HEK293 (cell line): ENCODE measurements at regions not wholly inside any gene's neighbourhood (a gene's known extent, or its start where the extent isn't known, plus 50 kb on each side); places are given as distances from the start of the nearest gene placed in this dataset.

ENCODE experiments used
- CTCF ChIA-PET: fragments of 350-600 bp; formaldehyde crosslinking; extraction: SDS; loops from one replicate; lab custom pipeline; 2021; ENCODE audit warnings: antibody characterized with exemption; lab: Yijun Ruan, JAX
- POLR2A ChIA-PET: fragments of 300-600 bp; formaldehyde crosslinking; extraction: SDS; loops from one replicate; lab custom pipeline; 2020; ENCODE audit warnings: antibody characterized with exemption, inconsistent platforms; lab: Yijun Ruan, JAX
- H3K27ac ChIP-seq: fragments of 200-500 bp; sonication (Bioruptor generic); 2 replicates; pipeline ENCODE4 v1.5.1; 2014; ENCODE audit warnings: low read depth, low read length, control low read depth, inconsistent platforms; ENCODE audit errors: extremely low read depth
- H3K36me3 ChIP-seq, 2 experiments: fragments of 200-500 bp in 1 of 2; sonication (Bioruptor generic) in 1 of 2; 1 replicate in 1 of 2; 2 replicates in 1 of 2; pipeline ENCODE4 v1.5.1; 2014 to 2017; ENCODE audit warnings: inconsistent platforms in 2 of 2, low read length in 2 of 2; ENCODE audit not compliant: control insufficient read depth in 2 of 2, insufficient read depth in 1 of 2
- H3K4me1 ChIP-seq: fragments of 200-500 bp; sonication (Bioruptor generic); 2 replicates; pipeline ENCODE4 v1.5.1; 2014; ENCODE audit warnings: mild to moderate bottlenecking, low read length, inconsistent platforms; ENCODE audit not compliant: control insufficient read depth, insufficient read depth
- H3K4me3 ChIP-seq: 2 replicates; pipeline ENCODE4 v1.5.1; 2011; ENCODE audit warnings: low read depth, mild to moderate bottlenecking, control low read depth, low read length, moderate library complexity
- H3K9me3 ChIP-seq: fragments of 200-500 bp; sonication (Bioruptor generic); 2 replicates; pipeline ENCODE4 v1.5.1; 2014; ENCODE audit warnings: low read depth, low read length, inconsistent platforms; ENCODE audit not compliant: control insufficient read depth, insufficient read depth
- FEZF1 ChIP-seq: fragments of 450-650 bp; formaldehyde crosslinking; IDR thresholded peaks from 2 replicates; pipeline ENCODE4 v1.5.1; 2016; ENCODE audit warnings: missing biosample characterization, missing genetic modification characterization
- HOXC10 ChIP-seq: sonication (generic); formaldehyde crosslinking; IDR thresholded peaks from 2 replicates; pipeline ENCODE4 v1.8.1; 2023; ENCODE audit warnings: mild to moderate bottlenecking, missing genetic modification reagents
- IKZF3 ChIP-seq: fragments of 450-650 bp; IDR thresholded peaks from 2 replicates; pipeline ENCODE4 v1.5.0; 2018; ENCODE audit warnings: missing biosample characterization, mild to moderate bottlenecking, missing genetic modification characterization, moderate library complexity
- KLF1 ChIP-seq: fragments of 450-650 bp; formaldehyde crosslinking; IDR thresholded peaks from 2 replicates; pipeline ENCODE4 v1.5.1; 2016; ENCODE audit warnings: missing biosample characterization, missing genetic modification characterization
- KLF10 ChIP-seq: fragments of 450-650 bp; IDR thresholded peaks from 2 replicates; pipeline ENCODE4 v1.5.1; 2018; ENCODE audit warnings: missing biosample characterization, mild to moderate bottlenecking, missing genetic modification characterization
- KLF9 ChIP-seq: fragments of 450-650 bp; formaldehyde crosslinking; IDR thresholded peaks from 2 replicates; pipeline ENCODE4 v1.5.1; 2016; ENCODE audit warnings: missing biosample characterization, missing genetic modification characterization, low read depth
- YY2 ChIP-seq: fragments of 450-650 bp; formaldehyde crosslinking; IDR thresholded peaks from 2 replicates; pipeline ENCODE4 v1.5.1; 2016; ENCODE audit warnings: missing biosample characterization, missing genetic modification characterization
- ZNF157 ChIP-seq: fragments of 450-650 bp; formaldehyde crosslinking; IDR thresholded peaks from 2 replicates; pipeline ENCODE4 v1.5.1; 2016; ENCODE audit warnings: missing biosample characterization, missing genetic modification characterization
- ZNF175 ChIP-seq: fragments of 450-650 bp; formaldehyde crosslinking; IDR thresholded peaks from 2 replicates; pipeline ENCODE4 v1.5.1; 2016; ENCODE audit warnings: missing biosample characterization, missing genetic modification characterization
- ZNF2 ChIP-seq: fragments of 450-650 bp; formaldehyde crosslinking; IDR thresholded peaks from 2 replicates; pipeline ENCODE4 v1.5.1; 2016; ENCODE audit warnings: missing biosample characterization, missing genetic modification characterization
- ZNF239 ChIP-seq: fragments of 450-650 bp; formaldehyde crosslinking; IDR thresholded peaks from 2 replicates; pipeline ENCODE4 v1.5.1; 2016; ENCODE audit warnings: missing biosample characterization, missing genetic modification characterization
- ZNF423 ChIP-seq: fragments of 450-650 bp; formaldehyde crosslinking; IDR thresholded peaks from 2 replicates; pipeline ENCODE4 v1.5.1; 2016; ENCODE audit warnings: missing biosample characterization, missing genetic modification characterization
- ZNF433 ChIP-seq: fragments of 450-650 bp; formaldehyde crosslinking; IDR thresholded peaks from 2 replicates; pipeline ENCODE4 v1.5.1; 2016; ENCODE audit warnings: missing biosample characterization, missing genetic modification characterization, low read depth
- ZNF544 ChIP-seq: fragments of 450-650 bp; formaldehyde crosslinking; IDR thresholded peaks from 2 replicates; pipeline ENCODE4 v1.5.0; 2017; ENCODE audit warnings: missing biosample characterization, missing genetic modification characterization
- ZNF571 ChIP-seq: fragments of 450-650 bp; formaldehyde crosslinking; IDR thresholded peaks from 2 replicates; pipeline ENCODE4 v1.5.0; 2017; ENCODE audit warnings: missing biosample characterization, missing genetic modification characterization
- ZNF654 ChIP-seq: fragments of 450-650 bp; formaldehyde crosslinking; IDR thresholded peaks from 2 replicates; pipeline ENCODE4 v1.5.1; 2016; ENCODE audit warnings: low read depth, missing biosample characterization, missing genetic modification characterization
- ZNF660 ChIP-seq: fragments of 450-650 bp; IDR thresholded peaks from 2 replicates; pipeline ENCODE4 v1.5.1; 2018; ENCODE audit warnings: missing biosample characterization, mild to moderate bottlenecking, missing genetic modification characterization
- ZXDB ChIP-seq: fragments of 450-650 bp; formaldehyde crosslinking; IDR thresholded peaks from 2 replicates; pipeline ENCODE4 v1.5.1; 2016; ENCODE audit warnings: missing biosample characterization, missing genetic modification characterization
- TF ChIP-seq, protein P1 (sequence below): fragments of 450-650 bp; formaldehyde crosslinking; IDR thresholded peaks from 2 replicates; pipeline ENCODE4 v1.5.1; 2016; ENCODE audit warnings: missing biosample characterization, missing genetic modification characterization, borderline replicate concordance
- TF ChIP-seq, protein P2 (sequence below): fragments of 450-650 bp; formaldehyde crosslinking; IDR thresholded peaks from 2 replicates; pipeline ENCODE4 v1.5.1; 2016; ENCODE audit warnings: missing biosample characterization, missing genetic modification characterization, borderline replicate concordance
- TF ChIP-seq, protein P3 (sequence below): fragments of 450-650 bp; formaldehyde crosslinking; IDR thresholded peaks from 2 replicates; pipeline ENCODE4 v1.5.1; 2016; ENCODE audit warnings: missing biosample characterization, missing genetic modification characterization, low read depth
- TF ChIP-seq, protein P4 (sequence below): fragments of 450-650 bp; IDR thresholded peaks from 2 replicates; pipeline ENCODE4 v1.5.1; 2018; ENCODE audit warnings: missing biosample characterization, mild to moderate bottlenecking, missing genetic modification characterization

DNA sequence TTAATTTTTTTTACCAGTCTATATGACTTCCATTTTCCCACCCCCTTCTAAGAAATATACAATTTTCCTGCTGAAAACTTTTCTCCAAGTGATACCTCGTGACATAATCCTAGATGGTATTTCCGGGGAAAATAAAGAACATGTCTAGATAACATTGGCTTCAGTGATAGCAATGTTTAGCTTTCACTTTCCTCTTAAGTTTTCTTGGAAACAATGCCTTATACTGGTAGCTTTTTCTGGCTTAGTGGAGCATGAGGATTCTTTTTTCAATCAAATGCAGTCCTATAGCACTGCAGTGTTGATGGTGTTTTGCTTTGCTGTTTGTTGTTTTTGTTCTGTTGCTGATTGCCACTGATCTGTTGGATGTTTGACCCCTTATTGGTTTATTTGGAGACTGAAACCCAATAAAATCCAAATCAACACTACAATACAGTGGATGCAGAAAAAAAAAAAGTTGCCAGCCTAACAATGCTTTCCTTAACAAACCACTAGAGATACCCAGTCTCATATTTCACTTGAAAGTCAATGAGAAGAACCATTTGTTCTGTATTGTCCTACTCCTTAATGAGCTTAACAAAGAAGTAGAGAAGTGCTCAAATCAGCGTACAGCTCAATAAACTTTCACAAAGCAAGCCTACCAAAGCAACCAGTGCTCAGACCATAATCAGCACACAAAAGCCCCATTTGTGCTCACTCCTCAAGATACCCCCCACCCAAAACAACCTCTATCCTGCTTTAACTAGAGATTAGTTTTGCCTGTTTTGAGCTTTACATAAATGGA is 74.2 kb upstream of the GRAMD2B start:
- no peaks in the 10 kb centered on the region; the same call in 1 of the 2 replicates for H3K4me1 ChIP-seq
- ChIA-PET POLR2A (no interaction called here), CTCF (interaction anchor here (0.6 to 2.8 kb wide), 10 partner anchors 10 to 1467 kb away, joined by 3 to 13 read pairs (median 4); no protein-coding TSS in a partner anchor)
- H3K9me3 ChIP-seq: no peaks in the 10 kb centered on the region
- TF ChIP-seq ZNF660 (tag by site-specific recombination) (no peak), KLF1 (tag by site-specific recombination) (no peak), ZNF571 (tag by site-specific recombination) (no peak), ZNF239 (tag by site-specific recombination) (no peak), ZNF654 (tag by site-specific recombination) (no peak), ZNF175 (tag by site-specific recombination) (no peak), ZNF544 (tag by site-specific recombination) (no peak), IKZF3 (no peak), ZXDB (tag by site-specific recombination) (no peak), ZNF2 (tag by site-specific recombination) (no peak)
- TF ChIP-seq, protein P1, sequence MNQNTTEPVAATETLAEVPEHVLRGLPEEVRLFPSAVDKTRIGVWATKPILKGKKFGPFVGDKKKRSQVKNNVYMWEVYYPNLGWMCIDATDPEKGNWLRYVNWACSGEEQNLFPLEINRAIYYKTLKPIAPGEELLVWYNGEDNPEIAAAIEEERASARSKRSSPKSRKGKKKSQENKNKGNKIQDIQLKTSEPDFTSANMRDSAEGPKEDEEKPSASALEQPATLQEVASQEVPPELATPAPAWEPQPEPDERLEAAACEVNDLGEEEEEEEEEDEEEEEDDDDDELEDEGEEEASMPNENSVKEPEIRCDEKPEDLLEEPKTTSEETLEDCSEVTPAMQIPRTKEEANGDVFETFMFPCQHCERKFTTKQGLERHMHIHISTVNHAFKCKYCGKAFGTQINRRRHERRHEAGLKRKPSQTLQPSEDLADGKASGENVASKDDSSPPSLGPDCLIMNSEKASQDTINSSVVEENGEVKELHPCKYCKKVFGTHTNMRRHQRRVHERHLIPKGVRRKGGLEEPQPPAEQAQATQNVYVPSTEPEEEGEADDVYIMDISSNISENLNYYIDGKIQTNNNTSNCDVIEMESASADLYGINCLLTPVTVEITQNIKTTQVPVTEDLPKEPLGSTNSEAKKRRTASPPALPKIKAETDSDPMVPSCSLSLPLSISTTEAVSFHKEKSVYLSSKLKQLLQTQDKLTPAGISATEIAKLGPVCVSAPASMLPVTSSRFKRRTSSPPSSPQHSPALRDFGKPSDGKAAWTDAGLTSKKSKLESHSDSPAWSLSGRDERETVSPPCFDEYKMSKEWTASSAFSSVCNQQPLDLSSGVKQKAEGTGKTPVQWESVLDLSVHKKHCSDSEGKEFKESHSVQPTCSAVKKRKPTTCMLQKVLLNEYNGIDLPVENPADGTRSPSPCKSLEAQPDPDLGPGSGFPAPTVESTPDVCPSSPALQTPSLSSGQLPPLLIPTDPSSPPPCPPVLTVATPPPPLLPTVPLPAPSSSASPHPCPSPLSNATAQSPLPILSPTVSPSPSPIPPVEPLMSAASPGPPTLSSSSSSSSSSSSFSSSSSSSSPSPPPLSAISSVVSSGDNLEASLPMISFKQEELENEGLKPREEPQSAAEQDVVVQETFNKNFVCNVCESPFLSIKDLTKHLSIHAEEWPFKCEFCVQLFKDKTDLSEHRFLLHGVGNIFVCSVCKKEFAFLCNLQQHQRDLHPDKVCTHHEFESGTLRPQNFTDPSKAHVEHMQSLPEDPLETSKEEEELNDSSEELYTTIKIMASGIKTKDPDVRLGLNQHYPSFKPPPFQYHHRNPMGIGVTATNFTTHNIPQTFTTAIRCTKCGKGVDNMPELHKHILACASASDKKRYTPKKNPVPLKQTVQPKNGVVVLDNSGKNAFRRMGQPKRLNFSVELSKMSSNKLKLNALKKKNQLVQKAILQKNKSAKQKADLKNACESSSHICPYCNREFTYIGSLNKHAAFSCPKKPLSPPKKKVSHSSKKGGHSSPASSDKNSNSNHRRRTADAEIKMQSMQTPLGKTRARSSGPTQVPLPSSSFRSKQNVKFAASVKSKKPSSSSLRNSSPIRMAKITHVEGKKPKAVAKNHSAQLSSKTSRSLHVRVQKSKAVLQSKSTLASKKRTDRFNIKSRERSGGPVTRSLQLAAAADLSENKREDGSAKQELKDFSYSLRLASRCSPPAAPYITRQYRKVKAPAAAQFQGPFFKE (tag by site-specific recombination): no peak
- TF ChIP-seq, protein P2, sequence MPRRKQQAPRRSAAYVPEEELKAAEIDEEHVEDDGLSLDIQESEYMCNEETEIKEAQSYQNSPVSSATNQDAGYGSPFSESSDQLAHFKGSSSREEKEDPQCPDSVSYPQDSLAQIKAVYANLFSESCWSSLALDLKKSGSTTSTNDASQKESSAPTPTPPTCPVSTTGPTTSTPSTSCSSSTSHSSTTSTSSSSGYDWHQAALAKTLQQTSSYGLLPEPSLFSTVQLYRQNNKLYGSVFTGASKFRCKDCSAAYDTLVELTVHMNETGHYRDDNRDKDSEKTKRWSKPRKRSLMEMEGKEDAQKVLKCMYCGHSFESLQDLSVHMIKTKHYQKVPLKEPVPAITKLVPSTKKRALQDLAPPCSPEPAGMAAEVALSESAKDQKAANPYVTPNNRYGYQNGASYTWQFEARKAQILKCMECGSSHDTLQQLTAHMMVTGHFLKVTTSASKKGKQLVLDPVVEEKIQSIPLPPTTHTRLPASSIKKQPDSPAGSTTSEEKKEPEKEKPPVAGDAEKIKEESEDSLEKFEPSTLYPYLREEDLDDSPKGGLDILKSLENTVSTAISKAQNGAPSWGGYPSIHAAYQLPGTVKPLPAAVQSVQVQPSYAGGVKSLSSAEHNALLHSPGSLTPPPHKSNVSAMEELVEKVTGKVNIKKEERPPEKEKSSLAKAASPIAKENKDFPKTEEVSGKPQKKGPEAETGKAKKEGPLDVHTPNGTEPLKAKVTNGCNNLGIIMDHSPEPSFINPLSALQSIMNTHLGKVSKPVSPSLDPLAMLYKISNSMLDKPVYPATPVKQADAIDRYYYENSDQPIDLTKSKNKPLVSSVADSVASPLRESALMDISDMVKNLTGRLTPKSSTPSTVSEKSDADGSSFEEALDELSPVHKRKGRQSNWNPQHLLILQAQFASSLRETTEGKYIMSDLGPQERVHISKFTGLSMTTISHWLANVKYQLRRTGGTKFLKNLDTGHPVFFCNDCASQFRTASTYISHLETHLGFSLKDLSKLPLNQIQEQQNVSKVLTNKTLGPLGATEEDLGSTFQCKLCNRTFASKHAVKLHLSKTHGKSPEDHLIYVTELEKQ (tag by site-specific recombination): no peak
- H3K36me3 ChIP-seq: no peaks in the 10 kb centered on the region
- H3K4me3 ChIP-seq: no peak overlapping the region
- H3K27ac ChIP-seq: no peak overlapping the region

DNA sequence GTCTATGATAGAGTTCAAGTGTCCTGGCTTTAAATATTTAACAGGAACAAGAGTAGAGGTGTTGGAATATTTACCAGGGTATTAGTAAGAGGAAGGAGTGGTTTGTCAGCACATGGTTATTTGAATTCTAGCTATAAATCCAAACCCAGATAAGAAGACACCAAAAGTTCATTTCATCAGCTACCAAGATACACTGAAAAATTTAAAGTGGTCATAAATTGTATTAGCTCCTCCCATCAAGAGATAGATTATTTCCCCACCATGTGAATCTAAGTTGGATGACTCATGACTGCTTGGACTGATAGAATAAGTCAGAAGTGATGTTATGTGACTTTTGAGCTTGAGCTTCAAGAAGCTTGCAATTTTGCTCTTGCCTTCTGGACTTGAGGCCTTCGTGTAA is 72.1 kb upstream of the GRAMD2B start:
- no peak overlapping the region for H3K4me3 ChIP-seq
- CTCF ChIA-PET: interaction anchor here (0.5 to 1.4 kb wide), 11 partner anchors 12 to 1041 kb away, joined by 3 to 10 read pairs (median 4); partner anchors contain the start of gene ALDH7A1
- H3K9me3 ChIP-seq: no peaks in the 10 kb centered on the region
- no peaks in the 10 kb centered on the region for H3K36me3 ChIP-seq
- H3K4me1 ChIP-seq: no peaks in the 10 kb centered on the region; the same call in 1 of the 2 replicates
- POLR2A ChIA-PET: no interaction called here
- H3K27ac ChIP-seq: no peak overlapping the region
- TF ChIP-seq, protein P3, sequence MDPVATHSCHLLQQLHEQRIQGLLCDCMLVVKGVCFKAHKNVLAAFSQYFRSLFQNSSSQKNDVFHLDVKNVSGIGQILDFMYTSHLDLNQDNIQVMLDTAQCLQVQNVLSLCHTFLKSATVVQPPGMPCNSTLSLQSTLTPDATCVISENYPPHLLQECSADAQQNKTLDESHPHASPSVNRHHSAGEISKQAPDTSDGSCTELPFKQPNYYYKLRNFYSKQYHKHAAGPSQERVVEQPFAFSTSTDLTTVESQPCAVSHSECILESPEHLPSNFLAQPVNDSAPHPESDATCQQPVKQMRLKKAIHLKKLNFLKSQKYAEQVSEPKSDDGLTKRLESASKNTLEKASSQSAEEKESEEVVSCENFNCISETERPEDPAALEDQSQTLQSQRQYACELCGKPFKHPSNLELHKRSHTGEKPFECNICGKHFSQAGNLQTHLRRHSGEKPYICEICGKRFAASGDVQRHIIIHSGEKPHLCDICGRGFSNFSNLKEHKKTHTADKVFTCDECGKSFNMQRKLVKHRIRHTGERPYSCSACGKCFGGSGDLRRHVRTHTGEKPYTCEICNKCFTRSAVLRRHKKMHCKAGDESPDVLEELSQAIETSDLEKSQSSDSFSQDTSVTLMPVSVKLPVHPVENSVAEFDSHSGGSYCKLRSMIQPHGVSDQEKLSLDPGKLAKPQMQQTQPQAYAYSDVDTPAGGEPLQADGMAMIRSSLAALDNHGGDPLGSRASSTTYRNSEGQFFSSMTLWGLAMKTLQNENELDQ: no peak
- TF ChIP-seq, protein P4, sequence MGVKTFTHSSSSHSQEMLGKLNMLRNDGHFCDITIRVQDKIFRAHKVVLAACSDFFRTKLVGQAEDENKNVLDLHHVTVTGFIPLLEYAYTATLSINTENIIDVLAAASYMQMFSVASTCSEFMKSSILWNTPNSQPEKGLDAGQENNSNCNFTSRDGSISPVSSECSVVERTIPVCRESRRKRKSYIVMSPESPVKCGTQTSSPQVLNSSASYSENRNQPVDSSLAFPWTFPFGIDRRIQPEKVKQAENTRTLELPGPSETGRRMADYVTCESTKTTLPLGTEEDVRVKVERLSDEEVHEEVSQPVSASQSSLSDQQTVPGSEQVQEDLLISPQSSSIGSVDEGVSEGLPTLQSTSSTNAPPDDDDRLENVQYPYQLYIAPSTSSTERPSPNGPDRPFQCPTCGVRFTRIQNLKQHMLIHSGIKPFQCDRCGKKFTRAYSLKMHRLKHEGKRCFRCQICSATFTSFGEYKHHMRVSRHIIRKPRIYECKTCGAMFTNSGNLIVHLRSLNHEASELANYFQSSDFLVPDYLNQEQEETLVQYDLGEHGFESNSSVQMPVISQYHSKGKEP (tag by site-specific recombination): no peak
- TF ChIP-seq ZNF423 (tag by site-specific recombination) (no peak), YY2 (tag by site-specific recombination) (no peak), ZNF433 (tag by site-specific recombination) (no peak), KLF9 (tag by site-specific recombination) (no peak), FEZF1 (tag by site-specific recombination) (no peak), ZNF157 (tag by site-specific recombination) (no peak), HOXC10 (CRISPR knock-in tag) (no peak), KLF10 (no peak)
